GM18861 (cell line): ENCODE measurements at regions not wholly inside any gene's neighbourhood (a gene's known extent, or its start where the extent isn't known, plus 50 kb on each side); places are given as distances from the start of the nearest gene placed in this dataset.
A peak's percentile ranks its signal among the peaks of the same experiment; 100 is the strongest.

ENCODE experiments used
- ATAC-seq: cut with Tn5 transposase; IDR thresholded peaks from one replicate; pipeline ENCODE4 v1.9.1; 2021; ENCODE audit not compliant: unreplicated experiment

GRCh38 chr5:4855880-4856279, 284.2 kb upstream of the ADAMTS16 start:
- ATAC-seq = no peak

- no peak for ATAC-seq
These were observed 282.4 kb upstream of the ADAMTS16 start for GRCh38 chr5:4857761-4858160.

GRCh38 chr5:4859500-4860235, 280.5 kb upstream of the ADAMTS16 start:
- no peak for ATAC-seq

- ATAC-seq = no peak
These were observed 279.5 kb upstream of the ADAMTS16 start for GRCh38 chr5:4860631-4861030.

- ATAC-seq = no peak
These were observed 277.6 kb upstream of the ADAMTS16 start for GRCh38 chr5:4862500-4862899.

- no peak for ATAC-seq
These were observed 273.9 kb upstream of the ADAMTS16 start for GRCh38 chr5:4866131-4866659.

- ATAC-seq = no peak
These were observed 273.3 kb upstream of the ADAMTS16 start for GRCh38 chr5:4866817-4867216.

GRCh38 chr5:4868140-4868735, 271.9 kb upstream of the ADAMTS16 start:
- peak; percentile 56 for ATAC-seq

GRCh38 chr5:4873652-4874051, 266.5 kb upstream of the ADAMTS16 start:
- ATAC-seq = no peak

- ATAC-seq = no peak
These were observed 266.0 kb upstream of the ADAMTS16 start for GRCh38 chr5:4874097-4874496.

- no peak for ATAC-seq
These were observed 264.2 kb upstream of the ADAMTS16 start for GRCh38 chr5:4875942-4876341.

- no peak for ATAC-seq
These were observed 263.3 kb upstream of the ADAMTS16 start for GRCh38 chr5:4876804-4877203.

GRCh38 chr5:4877579-4877978, 262.6 kb upstream of the ADAMTS16 start:
- ATAC-seq = no peak

GRCh38 chr5:4879075-4879474, 261.1 kb upstream of the ADAMTS16 start:
- no peak for ATAC-seq

GRCh38 chr5:4879693-4880303, 260.3 kb upstream of the ADAMTS16 start:
- ATAC-seq = peak; percentile 71

GRCh38 chr5:4880304-4880741, 259.8 kb upstream of the ADAMTS16 start:
- no peak for ATAC-seq

GRCh38 chr5:4881366-4882002, 258.6 kb upstream of the ADAMTS16 start:
- ATAC-seq = no peak

GRCh38 chr5:4882186-4882585, 257.9 kb upstream of the ADAMTS16 start:
- no peak for ATAC-seq

GRCh38 chr5:4883360-4883759, 256.8 kb upstream of the ADAMTS16 start:
- no peak for ATAC-seq

GRCh38 chr5:4893063-4893744, 246.9 kb upstream of the ADAMTS16 start:
- no peak for ATAC-seq

GRCh38 chr5:4896328-4896727, 243.8 kb upstream of the ADAMTS16 start:
- no peak for ATAC-seq
